ENCODE measurements at regions not wholly inside any gene's neighbourhood (a gene's known extent, or its start where the extent isn't known, plus 50 kb on each side); places are given as distances from the start of the nearest gene placed in this dataset.
"Not testable (repeated sequence)": the region's sequence is repeated elsewhere in the genome, so short reads cannot be mapped to it uniquely, and the experiment has no call there.

DNA sequence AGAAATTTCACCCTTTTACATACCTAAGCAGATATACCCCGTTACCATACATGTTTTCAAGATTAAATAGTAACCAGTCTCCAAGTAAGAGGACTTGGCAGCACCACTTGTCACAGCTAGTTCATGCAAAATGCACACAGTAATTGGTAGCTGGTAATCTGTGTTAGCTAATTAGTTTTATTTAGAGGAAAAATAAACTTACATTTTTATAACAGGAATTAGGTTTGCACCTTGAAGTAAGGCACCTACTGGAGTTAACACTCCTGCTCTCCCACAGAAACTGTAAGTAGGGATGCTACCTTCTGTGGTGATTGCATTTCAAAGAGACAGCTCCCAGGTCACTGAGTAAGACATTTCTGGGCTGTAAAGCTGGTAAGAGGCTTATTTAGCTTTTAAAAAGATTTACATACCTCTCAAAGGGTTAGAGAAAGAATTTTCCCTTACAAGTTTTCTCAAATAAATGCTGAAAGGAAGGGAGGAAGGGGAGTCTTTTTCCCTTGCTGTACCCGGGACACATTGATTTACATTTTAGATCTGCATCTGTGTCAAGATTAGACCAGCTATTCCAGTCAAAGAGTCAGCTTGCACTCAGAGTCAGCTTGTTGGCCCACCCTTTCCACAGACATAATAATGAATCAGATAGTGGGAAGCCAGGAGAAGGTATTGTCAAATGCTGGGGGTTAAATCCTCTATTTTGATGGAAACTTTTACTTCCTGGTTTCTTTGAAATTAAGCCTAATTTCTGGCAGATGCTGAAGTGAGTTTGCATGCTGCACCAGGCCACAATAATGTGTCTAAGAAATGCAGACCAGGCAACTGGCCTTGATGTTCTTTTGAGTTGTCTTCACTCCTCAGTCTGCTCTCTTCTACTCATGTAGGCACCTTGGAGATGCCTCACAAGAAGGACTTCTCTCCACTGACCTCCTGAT is 77.6 kb upstream of the CHD2 start:
- no peak for DNase-seq (ENCODE audit: low read depth in 2 of 2)

DNA sequence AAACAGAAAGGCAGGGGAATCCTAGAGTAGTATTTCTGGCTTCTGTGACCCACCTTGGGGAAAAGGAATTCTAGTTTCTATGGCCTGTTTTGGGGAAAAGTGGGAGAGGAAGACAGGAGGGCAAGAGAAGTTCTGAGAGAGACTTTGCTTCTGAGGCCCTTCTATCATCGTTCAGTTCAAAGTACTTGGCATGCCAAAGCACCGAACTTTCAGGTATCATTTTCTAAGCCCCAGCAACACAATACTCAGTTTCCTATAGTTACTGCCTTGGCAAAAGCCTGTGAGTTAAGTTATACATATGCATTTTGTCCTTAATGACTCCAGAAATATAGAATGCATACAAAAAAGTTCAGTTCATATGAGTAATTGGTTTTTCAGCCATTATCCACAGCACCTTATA is 74.1 kb upstream of the CHD2 start:
- no peak for DNase-seq (ENCODE audit: low read depth in 2 of 2)

DNA sequence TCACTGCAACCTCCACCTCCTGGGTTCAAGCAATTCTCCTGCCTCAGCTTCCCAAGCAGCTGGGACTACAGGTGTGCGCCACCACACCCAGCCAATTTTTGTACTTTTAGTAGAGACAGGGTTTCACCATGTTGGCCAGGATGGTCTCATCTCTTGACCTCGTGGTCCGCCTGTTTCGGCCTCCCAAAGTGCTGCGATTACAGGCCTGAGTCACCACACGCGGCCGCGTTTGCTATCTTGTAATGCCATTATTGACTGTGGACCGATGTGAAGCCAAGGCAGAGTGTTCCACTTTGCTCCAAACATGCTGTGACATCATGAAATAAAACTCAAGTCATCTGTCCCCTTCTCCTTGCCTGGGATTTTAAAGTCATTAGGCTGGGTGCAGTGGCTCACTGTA is 72.1 kb upstream of the CHD2 start:
- not testable (repeated sequence) for DNase-seq (ENCODE audit: low read depth in 2 of 2)

DNA sequence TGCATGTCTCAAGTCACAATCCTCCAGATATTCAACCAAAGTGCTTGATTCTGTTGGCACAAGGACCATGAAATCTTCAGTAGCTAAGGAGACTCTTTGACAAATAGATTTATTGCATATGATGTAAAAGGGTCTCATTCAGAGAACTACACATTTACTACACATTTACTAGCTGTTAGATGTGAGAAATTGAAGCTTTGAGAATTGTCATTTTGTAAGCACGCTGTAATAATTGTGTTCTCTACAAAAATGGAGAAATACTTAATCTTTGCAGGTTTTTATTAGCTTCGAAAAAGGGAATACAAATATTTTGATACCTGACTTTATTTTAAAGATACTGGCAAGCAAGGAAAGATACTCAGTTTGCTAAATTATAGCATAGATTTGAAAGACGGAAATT is 70.2 kb upstream of the CHD2 start:
- DNase-seq (ENCODE audit: low read depth in 2 of 2), result no peak

DNA sequence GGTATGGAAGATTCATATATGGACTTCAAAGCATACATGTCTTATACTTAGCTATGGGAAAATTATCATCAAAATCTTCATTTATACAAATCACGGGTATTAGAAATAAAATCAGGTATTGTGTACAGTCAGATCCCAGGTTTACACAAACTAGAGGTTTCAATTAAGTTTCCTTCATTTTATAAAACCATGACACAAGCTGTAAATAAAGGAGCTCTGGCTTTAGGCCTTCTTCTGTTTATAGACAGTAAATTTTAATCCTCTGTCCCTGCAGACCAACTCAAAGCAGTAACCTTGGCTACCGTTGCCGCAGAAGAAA is 68.8 kb upstream of the CHD2 start:
- DNase-seq (ENCODE audit: low read depth in 2 of 2), result no peak

DNA sequence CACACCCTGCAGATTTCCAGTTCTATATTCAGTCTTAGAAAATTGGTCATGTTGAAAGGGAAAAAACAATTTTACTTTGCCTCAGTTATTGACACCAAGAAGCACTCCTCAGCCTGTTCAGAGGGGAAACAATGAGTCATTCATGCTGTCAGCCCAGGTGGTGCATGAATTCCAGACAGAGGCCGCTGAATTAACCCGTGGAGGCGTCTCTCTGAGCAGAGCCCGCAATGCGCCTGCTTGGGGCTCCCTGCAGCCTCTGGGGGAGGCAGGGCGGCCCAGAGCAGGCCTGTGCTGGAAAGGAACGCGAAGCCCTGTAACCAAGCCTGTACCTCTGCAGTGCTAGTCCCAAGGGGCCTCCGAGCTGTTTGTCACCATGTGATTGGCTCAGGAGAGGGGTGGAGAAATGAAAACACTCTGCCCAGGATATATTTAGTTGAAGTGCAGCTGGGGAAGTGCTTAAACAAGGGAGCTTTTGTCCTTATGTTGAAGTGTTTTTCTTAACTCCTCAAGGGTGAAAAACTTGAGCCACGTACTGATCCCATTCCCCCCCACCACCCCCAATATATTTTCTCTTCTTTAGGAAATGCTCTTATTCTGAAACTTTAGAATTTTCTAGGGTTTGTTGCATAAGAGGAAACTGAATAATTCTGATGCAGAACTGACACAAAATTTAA is 68.3 kb upstream of the CHD2 start:
- peak; percentile 74 to 80 for DNase-seq (ENCODE audit: low read depth in 2 of 2)

DNA sequence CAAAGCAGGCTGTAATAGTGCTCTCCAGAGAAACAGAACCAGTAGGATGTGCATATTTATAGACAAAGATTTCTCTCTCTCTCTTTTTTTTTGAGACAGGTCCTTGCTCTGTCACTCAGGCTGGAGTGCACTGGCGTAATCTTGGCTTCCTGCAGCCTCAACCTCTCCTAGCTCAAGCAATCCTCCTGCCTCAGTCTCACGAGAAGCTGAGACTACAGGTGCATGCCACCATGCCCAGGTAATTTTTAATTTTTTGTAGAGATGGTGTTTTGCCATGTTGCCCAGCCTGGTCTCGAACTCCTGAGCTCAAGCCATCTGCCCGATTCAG is 67.1 kb upstream of the CHD2 start:
- no peak for DNase-seq (ENCODE audit: low read depth in 2 of 2)

DNA sequence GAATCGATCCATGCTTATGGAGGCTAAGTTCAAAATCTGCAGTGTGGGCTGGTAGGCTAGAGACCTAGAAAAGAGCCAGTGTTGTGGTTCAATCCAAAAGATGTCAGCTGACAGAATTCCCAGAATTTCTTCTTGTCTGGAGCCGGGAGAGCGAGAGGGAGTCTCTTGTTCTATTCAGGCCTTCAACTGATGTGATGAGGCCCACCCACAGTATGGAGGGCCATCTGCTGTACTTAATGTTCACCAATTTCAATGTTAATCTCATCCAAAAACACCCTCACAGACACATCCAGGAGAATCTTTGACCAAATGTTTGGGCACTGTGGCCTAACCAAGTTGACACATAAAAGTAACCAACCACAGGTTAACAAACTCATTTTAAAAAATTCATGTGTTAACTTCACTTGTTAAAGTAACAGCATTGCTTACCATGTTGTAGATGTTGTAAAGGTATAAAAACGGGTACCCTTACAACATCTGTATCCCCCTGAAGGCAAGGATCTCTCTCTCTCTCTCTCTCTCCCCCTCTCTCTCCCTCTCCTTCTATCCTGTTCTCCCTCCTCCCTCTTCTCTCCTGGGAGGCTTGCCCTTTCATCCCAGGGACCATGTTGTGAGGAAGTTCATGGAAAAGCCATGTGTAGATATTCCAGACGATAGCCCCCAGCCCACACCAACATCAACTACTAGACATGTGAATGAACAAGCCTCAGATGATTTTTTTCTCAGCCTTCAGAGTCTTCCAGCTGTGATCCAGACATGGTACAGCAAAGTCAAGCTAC is 66.4 kb upstream of the CHD2 start:
- DNase-seq (ENCODE audit: low read depth in 2 of 2), result no peak

DNA sequence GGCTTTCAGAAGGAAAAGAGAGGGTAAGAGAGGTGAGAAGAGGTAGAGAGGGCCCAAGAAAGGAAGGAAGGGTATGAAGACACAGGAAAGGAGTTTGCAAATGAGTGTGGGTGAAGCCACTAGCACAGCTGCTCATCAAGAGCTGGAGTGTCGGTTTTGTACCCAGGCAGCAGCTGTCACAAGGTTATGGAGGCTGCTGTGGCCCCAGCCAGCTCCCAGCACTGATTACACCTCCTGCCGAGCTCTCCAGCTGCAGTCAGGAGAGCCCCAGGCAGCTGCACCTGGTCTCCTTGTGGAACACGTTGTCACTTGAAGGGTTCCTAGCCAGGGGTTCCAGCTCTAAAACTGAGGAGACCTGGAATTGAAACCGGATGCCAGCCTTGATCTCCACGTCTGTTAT is 60.4 kb upstream of the CHD2 start:
- no peak for DNase-seq (ENCODE audit: low read depth in 2 of 2)

DNA sequence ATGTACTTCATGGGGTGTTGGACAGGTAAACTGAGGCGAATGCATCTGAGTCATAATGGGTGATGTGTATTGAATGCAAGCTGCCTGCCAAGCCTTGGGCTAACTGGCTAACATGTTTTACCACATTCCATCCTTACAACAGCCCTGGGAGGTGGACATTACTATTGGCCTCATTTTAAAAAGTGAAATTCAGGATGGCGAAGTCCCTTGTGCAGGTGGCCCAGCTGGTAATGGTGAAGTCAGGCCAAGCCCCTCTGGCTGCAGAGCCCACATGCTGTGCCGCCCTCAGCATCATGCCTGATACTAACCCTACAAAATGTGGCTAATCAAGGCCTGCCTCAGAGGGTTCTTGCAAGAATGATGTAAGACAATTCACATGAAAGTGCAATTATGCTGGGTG is 60.0 kb upstream of the CHD2 start:
- no peak for DNase-seq (ENCODE audit: low read depth in 2 of 2)

DNA sequence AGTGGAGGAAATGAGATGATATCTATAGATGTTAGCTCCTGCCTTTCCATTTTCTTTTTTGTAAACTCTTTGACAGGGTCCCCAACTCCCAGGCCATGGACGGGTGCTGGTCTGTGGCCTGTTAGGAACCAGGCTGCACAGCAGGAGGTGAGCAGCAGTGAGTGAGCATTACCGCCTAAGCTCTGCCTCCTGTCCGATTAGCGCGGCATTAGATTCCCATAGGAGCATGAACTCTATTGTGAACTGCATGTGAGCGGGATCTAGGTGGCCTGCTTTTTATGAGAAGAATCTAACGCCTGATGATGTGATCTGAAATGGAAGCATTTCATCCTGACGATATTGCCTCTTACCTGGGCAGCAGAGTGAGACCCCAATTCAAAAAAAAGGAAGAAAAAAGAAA is 56.8 kb upstream of the CHD2 start:
- no peak for DNase-seq (ENCODE audit: low read depth in 2 of 2)

DNA sequence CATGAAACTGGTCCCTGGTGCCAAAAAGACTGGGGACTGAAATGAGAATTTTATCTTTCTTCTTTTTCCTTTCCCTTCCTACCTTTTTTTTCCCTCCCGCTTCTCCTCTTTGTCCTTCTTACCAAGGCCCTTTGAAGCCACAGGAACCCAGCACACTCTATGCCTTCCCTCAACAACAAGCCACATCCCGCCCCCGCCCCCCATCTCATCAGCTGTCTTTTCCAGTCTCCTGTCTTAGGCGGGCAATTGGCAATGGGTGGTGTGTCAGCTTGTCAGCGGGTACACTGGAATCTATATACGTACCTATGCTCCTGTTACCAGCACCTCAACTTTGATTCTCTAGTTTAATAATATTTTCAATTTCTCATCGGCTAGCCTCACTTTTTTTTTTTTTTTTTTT is 56.3 kb upstream of the CHD2 start:
- no peak for DNase-seq (ENCODE audit: low read depth in 2 of 2)

DNA sequence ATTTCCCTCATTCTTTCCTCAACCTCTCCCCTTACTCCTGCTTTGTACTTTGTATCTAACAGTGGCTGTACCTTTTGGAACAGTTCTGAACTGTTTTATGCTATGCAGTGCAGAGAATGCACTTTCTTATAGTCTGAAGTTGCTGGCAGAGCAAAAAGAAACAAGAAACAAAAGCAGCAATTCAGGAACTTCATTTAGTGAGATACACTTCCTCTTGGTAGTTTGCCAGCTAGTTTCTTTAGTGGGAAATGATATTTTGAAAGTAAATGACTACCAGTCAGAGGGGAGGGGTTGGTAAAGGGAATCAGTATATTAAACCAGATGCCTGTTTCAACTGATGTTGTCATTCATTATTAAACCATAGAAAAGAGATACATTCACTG is 55.0 kb upstream of the CHD2 start:
- no peak for DNase-seq (ENCODE audit: low read depth in 2 of 2)

DNA sequence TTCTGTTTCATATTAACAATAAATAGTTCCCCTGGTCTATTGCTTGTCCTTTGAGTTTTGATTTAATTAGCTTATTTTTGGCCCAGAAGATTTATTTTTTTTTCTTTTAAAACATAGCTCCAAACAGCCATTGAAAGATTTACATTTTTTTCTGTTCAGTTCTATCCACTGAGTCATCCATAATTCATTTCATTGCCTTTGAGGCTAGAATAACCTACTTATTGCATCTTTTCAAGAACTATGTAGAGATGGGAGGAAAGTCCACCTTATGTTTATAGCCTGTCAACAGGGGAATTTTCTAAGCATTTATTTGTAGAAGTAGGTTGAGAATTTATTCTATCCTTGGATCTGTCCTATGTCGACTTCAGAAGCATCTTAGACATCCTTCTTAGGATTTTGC is 53.4 kb upstream of the CHD2 start:
- no peak for DNase-seq (ENCODE audit: low read depth in 2 of 2)

DNA sequence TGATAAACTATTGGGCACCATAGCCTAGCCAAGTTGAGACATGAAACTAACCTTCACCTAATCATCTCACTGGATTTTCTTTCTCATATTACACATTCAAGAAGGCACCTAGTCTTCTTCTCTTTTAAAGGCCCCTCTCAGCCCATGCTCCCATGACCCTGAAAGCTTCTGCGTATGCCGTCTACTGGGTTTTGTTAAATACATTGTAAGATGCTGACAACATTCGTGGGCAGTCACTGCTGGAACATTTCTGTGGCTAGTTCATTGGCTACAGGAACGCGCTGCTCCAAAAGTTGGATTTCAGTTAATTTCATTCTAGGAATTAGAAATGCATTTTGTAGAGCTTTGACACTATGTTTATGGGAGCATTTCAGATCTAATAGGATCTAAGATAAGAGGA is 52.3 kb upstream of the CHD2 start:
- no peak for DNase-seq (ENCODE audit: low read depth in 2 of 2)

DNA sequence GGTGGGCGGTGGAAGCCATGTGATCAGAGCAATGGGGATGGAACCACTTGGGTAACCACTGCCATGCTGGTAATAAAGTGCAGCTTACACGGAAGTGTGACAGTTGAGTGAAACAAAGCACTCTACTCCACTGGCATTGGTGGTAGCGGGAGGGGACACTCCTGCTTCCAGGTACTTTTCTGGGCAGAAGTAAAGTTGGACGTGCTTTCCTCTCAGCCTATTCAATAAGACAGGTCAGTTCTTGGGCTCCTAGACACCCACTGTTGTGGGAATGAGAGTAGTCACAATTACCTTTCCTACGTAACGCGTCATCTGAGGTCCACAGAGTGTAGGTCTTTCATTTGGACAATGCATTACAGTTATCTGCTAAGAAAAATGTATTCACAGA is 51.7 kb upstream of the CHD2 start:
- no peak for DNase-seq (ENCODE audit: low read depth in 2 of 2)

DNA sequence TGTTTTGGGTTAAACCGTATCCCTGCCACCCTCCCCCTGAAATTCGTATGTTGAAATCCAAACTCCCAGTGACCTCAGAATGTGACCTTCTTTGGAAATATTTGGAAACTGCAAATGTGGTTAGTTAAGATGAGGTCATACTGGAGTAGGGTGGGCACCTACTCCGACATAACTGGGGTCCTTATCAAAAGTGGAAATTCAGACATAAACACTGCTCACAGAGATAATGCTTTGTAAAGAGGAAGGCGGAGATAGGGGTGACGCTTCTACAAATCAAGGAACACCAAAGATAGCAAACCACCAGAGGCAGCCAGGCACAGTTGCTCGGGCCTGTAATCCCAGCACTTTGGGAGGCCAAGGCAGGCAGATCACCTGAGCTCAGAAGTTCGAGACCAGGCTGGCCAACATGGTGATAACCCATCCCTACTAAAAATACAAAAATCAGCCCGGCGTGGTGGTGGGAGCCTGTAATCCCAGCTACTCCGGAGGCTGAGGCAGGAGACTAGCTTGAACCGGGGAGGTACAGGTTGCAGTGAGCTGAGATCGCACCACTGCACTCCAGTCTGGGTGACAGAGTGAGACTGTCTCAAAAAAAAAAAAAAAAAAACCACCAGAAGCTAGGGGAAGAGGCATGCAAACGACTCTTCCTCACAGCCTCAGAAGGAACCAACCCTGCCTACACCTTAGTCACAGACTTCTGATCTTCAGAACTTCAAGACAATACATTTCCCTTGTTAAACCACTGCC is 51.1 kb upstream of the CHD2 start:
- DNase-seq (ENCODE audit: low read depth in 2 of 2), result peak in 1 of 2 donors; percentile 25

DNA sequence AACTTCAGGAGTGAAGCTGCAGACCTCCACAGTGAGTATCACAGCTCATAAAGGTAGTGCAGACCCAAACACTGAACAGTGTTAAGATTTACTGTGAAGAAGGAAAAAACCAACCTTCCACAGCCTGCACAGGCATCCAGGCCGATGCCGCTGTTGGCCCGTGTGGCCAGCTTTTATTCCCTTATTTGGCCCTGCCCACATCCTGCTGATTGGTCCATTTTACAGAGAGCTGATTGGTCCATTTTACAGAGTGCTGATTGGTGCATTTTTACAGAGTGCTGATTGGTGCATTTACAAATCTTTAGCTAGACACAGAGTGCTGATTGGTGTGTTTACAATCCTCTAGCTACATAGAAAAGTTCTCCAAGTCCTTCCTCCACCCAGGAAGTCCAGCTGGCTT is 49.9 kb upstream of the CHD2 start:
- not testable (repeated sequence) for DNase-seq (ENCODE audit: low read depth in 2 of 2)
